Coronary artery (tissue), 2 donors: ENCODE measurements at regions not wholly inside any gene's neighbourhood (a gene's known extent, or its start where the extent isn't known, plus 50 kb on each side); places are given as distances from the start of the nearest gene placed in this dataset.

Experiments
- DNase-seq: peaks from one replicate; pipeline ENCODE4 v3.0.0-alpha.2; 2017; ENCODE audit warnings: low spot score
- H3K27ac ChIP-seq, 2 donors: fragments of 200-600 bp; sonication (generic); one replicate each; pipeline ENCODE4 v1.5.1; 2016 to 2019
- H3K4me3 ChIP-seq: fragments of 200-600 bp; sonication (generic); 2 replicates; pipeline ENCODE4 v1.5.1; 2016; ENCODE audit warnings: mild to moderate bottlenecking, moderate library complexity
- TF ChIP-seq, protein P1 (sequence below): fragments of 200-600 bp; sonication (generic); IDR thresholded peaks from one replicate; pipeline ENCODE4 v1.5.1; 2019; ENCODE audit warnings: antibody characterized with exemption

DNA sequence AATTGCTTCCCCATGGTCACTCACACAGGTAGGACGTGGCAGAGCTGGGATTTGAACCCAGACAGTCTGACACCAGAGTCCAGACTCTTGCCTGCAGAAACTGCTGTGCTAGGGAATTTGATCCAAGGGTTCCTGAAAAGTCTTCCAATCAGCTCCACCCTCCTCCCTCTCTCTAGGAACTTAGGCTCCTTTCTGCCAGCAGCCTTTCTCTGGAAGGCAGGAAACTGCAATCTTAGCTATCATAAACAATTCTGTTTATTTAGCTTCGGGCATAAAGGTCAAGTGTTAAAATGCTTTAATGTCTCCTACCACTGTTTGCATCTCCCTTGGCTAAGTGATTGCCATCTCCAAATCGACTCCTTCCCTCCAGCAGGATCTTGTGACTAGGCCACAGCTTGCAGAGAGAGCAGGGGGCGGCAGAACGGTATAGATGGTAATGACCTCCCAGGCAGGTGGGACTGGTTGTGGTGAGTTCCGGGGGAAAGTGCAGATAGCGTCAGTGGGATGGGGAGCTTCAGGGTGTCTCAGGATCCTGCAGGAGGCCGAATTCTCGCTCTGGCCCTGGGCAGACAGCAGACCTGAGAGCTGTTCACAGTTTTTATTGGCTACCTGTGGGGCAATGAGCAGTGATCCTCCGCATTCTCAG lies 882.4 kb upstream of the EEF2KMT start:
- TF ChIP-seq, protein P1, sequence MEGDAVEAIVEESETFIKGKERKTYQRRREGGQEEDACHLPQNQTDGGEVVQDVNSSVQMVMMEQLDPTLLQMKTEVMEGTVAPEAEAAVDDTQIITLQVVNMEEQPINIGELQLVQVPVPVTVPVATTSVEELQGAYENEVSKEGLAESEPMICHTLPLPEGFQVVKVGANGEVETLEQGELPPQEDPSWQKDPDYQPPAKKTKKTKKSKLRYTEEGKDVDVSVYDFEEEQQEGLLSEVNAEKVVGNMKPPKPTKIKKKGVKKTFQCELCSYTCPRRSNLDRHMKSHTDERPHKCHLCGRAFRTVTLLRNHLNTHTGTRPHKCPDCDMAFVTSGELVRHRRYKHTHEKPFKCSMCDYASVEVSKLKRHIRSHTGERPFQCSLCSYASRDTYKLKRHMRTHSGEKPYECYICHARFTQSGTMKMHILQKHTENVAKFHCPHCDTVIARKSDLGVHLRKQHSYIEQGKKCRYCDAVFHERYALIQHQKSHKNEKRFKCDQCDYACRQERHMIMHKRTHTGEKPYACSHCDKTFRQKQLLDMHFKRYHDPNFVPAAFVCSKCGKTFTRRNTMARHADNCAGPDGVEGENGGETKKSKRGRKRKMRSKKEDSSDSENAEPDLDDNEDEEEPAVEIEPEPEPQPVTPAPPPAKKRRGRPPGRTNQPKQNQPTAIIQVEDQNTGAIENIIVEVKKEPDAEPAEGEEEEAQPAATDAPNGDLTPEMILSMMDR, result no peak

GRCh38 chr16:5977329-5977728 lies 879.7 kb upstream of the EEF2KMT start:
- DNase-seq, result no peak
- TF ChIP-seq, protein P1, result no peak
- no peak overlapping the region for H3K4me3 ChIP-seq
- H3K27ac ChIP-seq, result no peak overlapping the region

More for the DNA sequence above, 882.4 kb upstream of the EEF2KMT start:
- H3K4me3 ChIP-seq, result no peak overlapping the region
- no peak overlapping the region for H3K27ac ChIP-seq
- DNase-seq, result peak; percentile 12

DNA sequence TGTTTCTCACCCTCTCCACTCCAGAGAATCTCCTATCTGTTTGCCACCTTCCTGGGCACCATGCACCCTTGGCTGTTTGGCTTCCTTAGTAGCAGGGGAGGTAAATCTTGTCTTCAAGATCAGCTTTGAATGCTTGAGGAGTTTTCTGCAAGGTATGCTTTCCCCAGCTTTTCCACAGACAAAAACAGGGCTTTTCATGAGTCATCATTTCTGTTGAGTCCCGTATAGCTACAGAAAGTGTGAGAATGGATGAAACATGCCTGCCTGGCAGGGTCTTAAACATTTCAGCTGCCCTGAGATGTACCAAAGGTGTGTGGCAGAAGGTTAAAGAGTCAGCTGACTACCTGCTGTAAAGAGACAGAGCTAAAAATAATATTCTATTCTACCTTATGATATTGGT lies 875.2 kb upstream of the EEF2KMT start:
- no peak for DNase-seq
- TF ChIP-seq, protein P1, result no peak
- Histone ChIP-seq H3K27ac (no peak overlapping the region), H3K4me3 (no peak overlapping the region)

GRCh38 chr16:5971924-5972323 lies 874.3 kb upstream of the EEF2KMT start:
- TF ChIP-seq, protein P1, result no peak
- no peak for DNase-seq

GRCh38 chr16:5971106-5971505 lies 873.5 kb upstream of the EEF2KMT start:
- TF ChIP-seq, protein P1, result no peak
- no peak for DNase-seq
- Histone ChIP-seq H3K27ac (no peak overlapping the region), H3K4me3 (no peak overlapping the region)

More at GRCh38 chr16:5971924-5972323, 874.3 kb upstream of the EEF2KMT start:
- Histone ChIP-seq H3K27ac (no peak overlapping the region), H3K4me3 (no peak overlapping the region)

DNA sequence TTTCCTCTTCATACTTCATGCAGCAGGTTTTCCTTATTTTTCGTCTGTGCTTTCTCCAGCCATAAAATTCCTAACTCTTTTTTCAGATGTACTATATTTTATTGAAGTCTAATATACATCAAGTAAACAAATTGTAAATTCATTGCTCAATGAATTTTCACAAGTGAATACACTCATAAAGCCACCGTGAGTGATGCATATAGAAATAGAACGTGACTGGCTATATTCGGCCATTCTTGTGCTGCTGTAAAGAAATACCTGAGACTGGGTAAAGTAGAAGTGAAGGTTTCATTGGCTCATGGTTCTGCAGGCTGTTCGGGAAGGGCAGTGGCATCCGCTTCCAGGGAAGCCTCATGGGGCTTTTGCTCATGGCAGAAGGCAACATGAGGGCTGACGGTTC lies 868.4 kb upstream of the EEF2KMT start:
- TF ChIP-seq, protein P1, result no peak
- Histone ChIP-seq H3K4me3 (no peak overlapping the region), H3K27ac (no peak overlapping the region)
- DNase-seq, result no peak

DNA sequence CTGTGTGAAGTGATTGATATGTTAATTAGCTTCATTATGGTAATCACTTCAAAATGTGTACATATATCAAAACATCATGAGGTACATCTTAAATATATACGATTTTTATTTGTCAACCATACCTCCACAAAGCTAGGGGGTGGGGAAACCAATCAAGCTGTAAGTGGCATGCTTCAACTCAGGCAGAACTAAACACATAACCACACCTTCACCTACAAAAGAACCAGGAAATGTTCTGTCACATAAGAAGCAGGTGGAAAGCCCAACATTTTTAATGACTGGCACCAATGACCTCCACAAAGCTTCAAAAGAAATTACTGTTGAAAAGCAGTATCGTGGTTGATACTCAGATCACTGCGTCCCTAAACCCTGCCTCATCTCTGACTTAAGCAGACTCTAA lies 867.7 kb upstream of the EEF2KMT start:
- Histone ChIP-seq H3K4me3 (no peak overlapping the region), H3K27ac (no peak overlapping the region)
- DNase-seq, result no peak
- TF ChIP-seq, protein P1, result no peak
